ENCODE measurements at regions not wholly inside any gene's neighbourhood (a gene's known extent, or its start where the extent isn't known, plus 50 kb on each side); places are given as distances from the start of the nearest gene placed in this dataset.

GRCh38 chr15:38002883-38003477 lies 68.5 kb downstream of the TMCO5A start:
- no peak overlapping the region for H3K4me3 ChIP-seq
- intact Hi-C loops (cut with DNase I), result no loop called here
- DNase-seq (ENCODE audit: low spot score), result peak; percentile 18
- WGBS, result 94% methylated on average over 2 of the region's 2 CpGs
- no peaks in the 10 kb centered on the region for H3K27me3 ChIP-seq (replicated peaks; ENCODE audit: insufficient read depth)
- H3K27ac ChIP-seq, result no peak overlapping the region
- no peaks in the 10 kb centered on the region for H3K9me3 ChIP-seq
- TF ChIP-seq POLR2AphosphoS5 (IDR thresholded peaks at IDR 0.05), result no peak
- TF ChIP-seq, protein P1, sequence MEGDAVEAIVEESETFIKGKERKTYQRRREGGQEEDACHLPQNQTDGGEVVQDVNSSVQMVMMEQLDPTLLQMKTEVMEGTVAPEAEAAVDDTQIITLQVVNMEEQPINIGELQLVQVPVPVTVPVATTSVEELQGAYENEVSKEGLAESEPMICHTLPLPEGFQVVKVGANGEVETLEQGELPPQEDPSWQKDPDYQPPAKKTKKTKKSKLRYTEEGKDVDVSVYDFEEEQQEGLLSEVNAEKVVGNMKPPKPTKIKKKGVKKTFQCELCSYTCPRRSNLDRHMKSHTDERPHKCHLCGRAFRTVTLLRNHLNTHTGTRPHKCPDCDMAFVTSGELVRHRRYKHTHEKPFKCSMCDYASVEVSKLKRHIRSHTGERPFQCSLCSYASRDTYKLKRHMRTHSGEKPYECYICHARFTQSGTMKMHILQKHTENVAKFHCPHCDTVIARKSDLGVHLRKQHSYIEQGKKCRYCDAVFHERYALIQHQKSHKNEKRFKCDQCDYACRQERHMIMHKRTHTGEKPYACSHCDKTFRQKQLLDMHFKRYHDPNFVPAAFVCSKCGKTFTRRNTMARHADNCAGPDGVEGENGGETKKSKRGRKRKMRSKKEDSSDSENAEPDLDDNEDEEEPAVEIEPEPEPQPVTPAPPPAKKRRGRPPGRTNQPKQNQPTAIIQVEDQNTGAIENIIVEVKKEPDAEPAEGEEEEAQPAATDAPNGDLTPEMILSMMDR (IDR thresholded peaks at IDR 0.05), result peak in 2 of 4 experiments; percentile 37 to 55
- no peak for TF ChIP-seq POLR2A (IDR thresholded peaks at IDR 0.05)
- no peaks in the 10 kb centered on the region for H3K4me1 ChIP-seq (replicated peaks)
- H3K36me3 ChIP-seq, result no peaks in the 10 kb centered on the region

DNA sequence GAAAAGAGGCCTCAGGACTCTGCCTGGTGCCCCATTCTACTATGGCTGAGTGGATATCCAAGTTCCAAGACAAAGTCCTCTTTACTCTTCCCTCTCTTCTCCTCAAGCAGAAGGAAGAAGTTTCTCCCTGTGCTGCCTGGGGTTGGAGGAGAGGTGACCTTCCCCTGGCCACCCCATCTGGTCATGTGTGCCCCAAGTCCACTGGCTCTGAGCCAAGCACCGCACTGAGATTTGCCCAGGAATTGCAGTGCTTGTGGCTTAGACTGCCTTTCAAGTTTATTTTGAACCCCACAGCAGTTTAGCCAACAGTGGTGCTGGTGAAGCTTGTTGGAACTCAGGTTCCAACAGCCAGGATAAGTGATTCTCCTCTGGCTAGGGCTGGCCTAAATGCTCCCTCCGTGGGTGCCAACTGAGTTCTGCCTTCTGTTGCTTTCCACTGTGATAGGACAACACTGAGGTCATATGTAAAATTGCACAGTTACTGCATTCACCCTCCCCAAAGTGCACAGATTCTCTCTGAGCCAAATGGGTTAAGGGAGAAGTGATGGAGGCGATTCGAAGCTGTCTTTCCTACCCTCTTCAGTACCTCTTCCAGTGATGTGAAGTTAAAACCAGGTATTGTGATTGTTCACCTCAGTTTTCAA lies 69.9 kb downstream of the TMCO5A start:
- intact Hi-C loops (cut with DNase I), result no loop called here
- no peaks in the 10 kb centered on the region for H3K9me3 ChIP-seq
- DNase-seq (ENCODE audit: low spot score), result no peak
- no peaks in the 10 kb centered on the region for H3K36me3 ChIP-seq
- no peak for TF ChIP-seq POLR2A (IDR thresholded peaks at IDR 0.05)
- no peak for TF ChIP-seq POLR2AphosphoS5 (IDR thresholded peaks at IDR 0.05)
- TF ChIP-seq, protein P1 (IDR thresholded peaks at IDR 0.05), result no peak
- no peak overlapping the region for H3K4me3 ChIP-seq
- H3K27me3 ChIP-seq (replicated peaks; ENCODE audit: insufficient read depth), result no peaks in the 10 kb centered on the region
- H3K4me1 ChIP-seq (replicated peaks), result no peaks in the 10 kb centered on the region
- H3K27ac ChIP-seq, result no peak overlapping the region
- 73% methylated on average over 4 of the region's 4 CpGs for WGBS

GRCh38 chr15:38005953-38006808 lies 71.7 kb downstream of the TMCO5A start:
- TF ChIP-seq, protein P1 (IDR thresholded peaks at IDR 0.05), result no peak
- TF ChIP-seq POLR2A (IDR thresholded peaks at IDR 0.05) (no peak), POLR2AphosphoS5 (IDR thresholded peaks at IDR 0.05) (no peak)
- no peaks in the 10 kb centered on the region for H3K9me3 ChIP-seq
- no peaks in the 10 kb centered on the region for H3K27me3 ChIP-seq (replicated peaks; ENCODE audit: insufficient read depth)
- intact Hi-C loops (cut with DNase I), result no loop called here
- WGBS, result 76% methylated on average over 2 of the region's 2 CpGs
- H3K36me3 ChIP-seq, result no peaks in the 10 kb centered on the region
- H3K4me3 ChIP-seq, result no peak overlapping the region
- H3K27ac ChIP-seq, result no peak overlapping the region
- H3K4me1 ChIP-seq (replicated peaks), result no peaks in the 10 kb centered on the region
- no peak for DNase-seq (ENCODE audit: low spot score)

GRCh38 chr15:38010395-38010794 lies 76.0 kb downstream of the TMCO5A start:
- TF ChIP-seq POLR2AphosphoS5 (IDR thresholded peaks at IDR 0.05), result no peak
- no peak for TF ChIP-seq POLR2A (IDR thresholded peaks at IDR 0.05)
- TF ChIP-seq, protein P1 (IDR thresholded peaks at IDR 0.05), result no peak
- Histone ChIP-seq H3K9me3 (no peaks in the 10 kb centered on the region), H3K36me3 (no peaks in the 10 kb centered on the region), H3K27ac (no peak overlapping the region), H3K4me1 (replicated peaks) (no peaks in the 10 kb centered on the region), H3K27me3 (replicated peaks; ENCODE audit: insufficient read depth) (no peaks in the 10 kb centered on the region), H3K4me3 (no peak overlapping the region)
- WGBS, result 74% methylated on average over 6 of the region's 6 CpGs
- intact Hi-C loops (cut with DNase I), result no loop called here
- DNase-seq (ENCODE audit: low spot score), result no peak
